Neural cell (in vitro differentiated cells): ENCODE measurements at regions not wholly inside any gene's neighbourhood (a gene's known extent, or its start where the extent isn't known, plus 50 kb on each side); places are given as distances from the start of the nearest gene placed in this dataset.

Experiments used
- EP300 ChIP-seq: fragments of 450-650 bp; conservative IDR thresholded peaks from 2 replicates; pipeline ENCODE4 v1.6.1; 2014; ENCODE audit warnings: antibody characterized with exemption, mild to moderate bottlenecking, moderate library complexity; ENCODE audit not compliant: poor library complexity, severe bottlenecking
- EZH2 ChIP-seq: fragments of 200-600, 300-800 bp; shearing (Covaris generic), sonication (generic); IDR thresholded peaks from 2 replicates; pipeline ENCODE4 v1.6.1; 2014; ENCODE audit warnings: antibody characterized with exemption, low read length, borderline replicate concordance, mild to moderate bottlenecking; ENCODE audit not compliant: insufficient read depth, poor library complexity, severe bottlenecking
- POLR2AphosphoS5 ChIP-seq: IDR thresholded peaks from 2 replicates; pipeline ENCODE4 v1.6.1; 2012
- SMC3 ChIP-seq: fragments of 450-650 bp; conservative IDR thresholded peaks from 2 replicates; pipeline ENCODE4 v1.6.1; 2014; ENCODE audit warnings: antibody characterized with exemption, mild to moderate bottlenecking, moderate library complexity; ENCODE audit not compliant: poor library complexity
- TAF1 ChIP-seq: IDR thresholded peaks from 2 replicates; pipeline ENCODE4 v1.6.1; 2012; ENCODE audit warnings: low read depth
- TF ChIP-seq, protein P1 (sequence below): fragments of 450-650 bp; IDR thresholded peaks from 2 replicates; pipeline ENCODE4 v1.5.1; 2014; ENCODE audit warnings: antibody characterized with exemption, mild to moderate bottlenecking, moderate library complexity; ENCODE audit not compliant: poor library complexity, severe bottlenecking
- TF ChIP-seq, protein P2 (sequence below): IDR thresholded peaks from 2 replicates; pipeline ENCODE4 v1.6.1; 2012; ENCODE audit warnings: borderline replicate concordance

DNA sequence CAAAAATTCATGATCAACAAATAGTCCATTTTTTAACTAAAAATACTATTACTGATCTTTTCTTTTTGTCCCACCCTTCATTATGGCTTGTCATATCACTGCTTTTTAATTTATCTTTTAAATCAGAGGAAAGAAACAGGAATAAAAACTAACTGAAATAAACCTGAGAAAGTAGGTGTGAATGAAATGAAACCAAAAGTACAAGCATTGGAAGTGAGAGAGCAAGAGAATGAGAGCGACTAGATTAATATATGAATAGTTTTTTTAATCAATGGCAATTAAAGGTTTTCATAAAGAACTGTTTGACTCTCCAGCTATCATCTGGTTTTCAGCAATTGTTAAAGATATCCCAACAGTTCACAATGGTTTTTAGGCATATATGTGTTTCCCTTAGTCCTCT is 137.8 kb downstream of the SPAG6 start:
- TF ChIP-seq EP300 (no peak), EZH2 (no peak), SMC3 (no peak), TAF1 (no peak), POLR2AphosphoS5 (no peak)
- TF ChIP-seq, protein P1, sequence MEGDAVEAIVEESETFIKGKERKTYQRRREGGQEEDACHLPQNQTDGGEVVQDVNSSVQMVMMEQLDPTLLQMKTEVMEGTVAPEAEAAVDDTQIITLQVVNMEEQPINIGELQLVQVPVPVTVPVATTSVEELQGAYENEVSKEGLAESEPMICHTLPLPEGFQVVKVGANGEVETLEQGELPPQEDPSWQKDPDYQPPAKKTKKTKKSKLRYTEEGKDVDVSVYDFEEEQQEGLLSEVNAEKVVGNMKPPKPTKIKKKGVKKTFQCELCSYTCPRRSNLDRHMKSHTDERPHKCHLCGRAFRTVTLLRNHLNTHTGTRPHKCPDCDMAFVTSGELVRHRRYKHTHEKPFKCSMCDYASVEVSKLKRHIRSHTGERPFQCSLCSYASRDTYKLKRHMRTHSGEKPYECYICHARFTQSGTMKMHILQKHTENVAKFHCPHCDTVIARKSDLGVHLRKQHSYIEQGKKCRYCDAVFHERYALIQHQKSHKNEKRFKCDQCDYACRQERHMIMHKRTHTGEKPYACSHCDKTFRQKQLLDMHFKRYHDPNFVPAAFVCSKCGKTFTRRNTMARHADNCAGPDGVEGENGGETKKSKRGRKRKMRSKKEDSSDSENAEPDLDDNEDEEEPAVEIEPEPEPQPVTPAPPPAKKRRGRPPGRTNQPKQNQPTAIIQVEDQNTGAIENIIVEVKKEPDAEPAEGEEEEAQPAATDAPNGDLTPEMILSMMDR = no peak
- TF ChIP-seq, protein P2, sequence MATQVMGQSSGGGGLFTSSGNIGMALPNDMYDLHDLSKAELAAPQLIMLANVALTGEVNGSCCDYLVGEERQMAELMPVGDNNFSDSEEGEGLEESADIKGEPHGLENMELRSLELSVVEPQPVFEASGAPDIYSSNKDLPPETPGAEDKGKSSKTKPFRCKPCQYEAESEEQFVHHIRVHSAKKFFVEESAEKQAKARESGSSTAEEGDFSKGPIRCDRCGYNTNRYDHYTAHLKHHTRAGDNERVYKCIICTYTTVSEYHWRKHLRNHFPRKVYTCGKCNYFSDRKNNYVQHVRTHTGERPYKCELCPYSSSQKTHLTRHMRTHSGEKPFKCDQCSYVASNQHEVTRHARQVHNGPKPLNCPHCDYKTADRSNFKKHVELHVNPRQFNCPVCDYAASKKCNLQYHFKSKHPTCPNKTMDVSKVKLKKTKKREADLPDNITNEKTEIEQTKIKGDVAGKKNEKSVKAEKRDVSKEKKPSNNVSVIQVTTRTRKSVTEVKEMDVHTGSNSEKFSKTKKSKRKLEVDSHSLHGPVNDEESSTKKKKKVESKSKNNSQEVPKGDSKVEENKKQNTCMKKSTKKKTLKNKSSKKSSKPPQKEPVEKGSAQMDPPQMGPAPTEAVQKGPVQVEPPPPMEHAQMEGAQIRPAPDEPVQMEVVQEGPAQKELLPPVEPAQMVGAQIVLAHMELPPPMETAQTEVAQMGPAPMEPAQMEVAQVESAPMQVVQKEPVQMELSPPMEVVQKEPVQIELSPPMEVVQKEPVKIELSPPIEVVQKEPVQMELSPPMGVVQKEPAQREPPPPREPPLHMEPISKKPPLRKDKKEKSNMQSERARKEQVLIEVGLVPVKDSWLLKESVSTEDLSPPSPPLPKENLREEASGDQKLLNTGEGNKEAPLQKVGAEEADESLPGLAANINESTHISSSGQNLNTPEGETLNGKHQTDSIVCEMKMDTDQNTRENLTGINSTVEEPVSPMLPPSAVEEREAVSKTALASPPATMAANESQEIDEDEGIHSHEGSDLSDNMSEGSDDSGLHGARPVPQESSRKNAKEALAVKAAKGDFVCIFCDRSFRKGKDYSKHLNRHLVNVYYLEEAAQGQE = no peak
